HL-60 (cell line): ENCODE measurements at regions not wholly inside any gene's neighbourhood (a gene's known extent, or its start where the extent isn't known, plus 50 kb on each side); places are given as distances from the start of the nearest gene placed in this dataset.

Source experiments
- DNase-seq, 2 experiments: peaks; one replicate each; pipeline ENCODE4 v3.0.0-alpha.2; 2010 to 2020; ENCODE audit warnings: low read depth in 1 of 2, low spot score in 1 of 2
- H3K27ac ChIP-seq: fragments of 250-450 bp; sonication (Bioruptor Pico); replicated peaks from 2 replicates; pipeline ENCODE4 v1.5.1; 2020; ENCODE audit warnings: mild to moderate bottlenecking, moderate library complexity
- H3K27me3 ChIP-seq: fragments of 250-450 bp; sonication (Bioruptor Pico); 2 replicates; pipeline ENCODE4 v1.5.1; 2021; ENCODE audit warnings: mild to moderate bottlenecking, moderate library complexity; ENCODE audit not compliant: insufficient read depth, poor library complexity, severe bottlenecking
- H3K4me3 ChIP-seq: replicated peaks from 2 replicates; pipeline ENCODE4 v1.5.1; 2011; ENCODE audit warnings: mild to moderate bottlenecking, control low read depth, low read length; ENCODE audit not compliant: insufficient read depth
- GABPA ChIP-seq: IDR thresholded peaks from 2 replicates; pipeline ENCODE4 v1.6.1; 2012; ENCODE audit warnings: low read depth
- POLR2AphosphoS5 ChIP-seq: IDR thresholded peaks from 2 replicates; pipeline ENCODE4 v1.6.1; 2012; ENCODE audit warnings: low read depth
- REST ChIP-seq: IDR thresholded peaks from 2 replicates; pipeline ENCODE4 v1.6.1; 2012; ENCODE audit warnings: low read depth; ENCODE audit not compliant: insufficient replicate concordance
- SPI1 ChIP-seq: IDR thresholded peaks from 2 replicates; pipeline ENCODE4 v1.6.1; 2012; ENCODE audit warnings: low read depth, mild to moderate bottlenecking, borderline replicate concordance
- TF ChIP-seq, protein P1 (sequence below): IDR thresholded peaks from one replicate; pipeline ENCODE4 v1.5.1; 2011; ENCODE audit warnings: low read length, control low read depth, inconsistent platforms; ENCODE audit not compliant: insufficient read depth

DNA sequence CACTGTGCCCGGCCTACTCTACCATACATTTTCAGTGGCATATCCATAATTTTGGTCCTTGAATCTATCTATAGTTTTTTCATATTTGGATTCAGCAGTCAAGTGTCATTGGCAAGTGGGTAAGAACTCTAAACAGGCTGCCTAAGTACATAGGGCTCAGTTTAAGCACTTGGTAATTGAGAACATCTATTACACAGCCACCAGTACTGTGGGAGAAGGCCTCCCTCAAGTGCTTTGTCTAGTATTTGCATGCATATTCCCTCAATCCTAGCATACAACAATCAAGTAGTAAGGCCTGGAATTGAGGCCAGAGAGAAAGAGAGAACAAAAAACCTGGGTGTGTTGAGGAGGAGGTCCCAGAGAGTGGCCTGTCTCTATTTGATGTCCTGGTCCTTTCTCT, 325.2 kb downstream of the USP25 start:
- DNase-seq: no peak
- TF ChIP-seq REST (no peak), POLR2AphosphoS5 (no peak), GABPA (no peak)
- Histone ChIP-seq H3K4me3 (no peak overlapping the region), H3K27ac (no peak overlapping the region), H3K27me3 (no peaks in the 10 kb centered on the region)

DNA sequence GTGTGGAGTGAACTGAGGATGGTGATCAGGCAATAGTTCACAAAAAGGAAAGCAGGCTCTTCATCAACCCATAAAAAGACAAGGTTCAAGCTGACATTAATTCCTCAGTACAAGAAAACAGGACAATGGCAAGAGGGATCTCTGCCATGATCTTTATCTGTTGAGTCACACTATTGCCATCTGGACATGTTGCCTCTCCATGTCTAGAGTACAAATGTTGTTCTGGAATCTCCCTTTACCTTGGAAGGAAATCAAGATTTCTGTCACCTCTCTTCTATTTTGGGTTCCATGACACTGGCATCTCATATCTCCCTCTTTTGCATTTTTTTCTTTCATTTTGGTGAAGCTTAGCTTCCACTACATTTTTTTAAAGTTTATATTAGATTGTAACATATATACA, 329.1 kb downstream of the USP25 start:
- Histone ChIP-seq H3K27ac (no peak overlapping the region), H3K4me3 (no peak overlapping the region), H3K27me3 (no peaks in the 10 kb centered on the region)
- TF ChIP-seq REST (no peak), GABPA (no peak), POLR2AphosphoS5 (no peak), SPI1 (no peak)
- TF ChIP-seq, protein P1, sequence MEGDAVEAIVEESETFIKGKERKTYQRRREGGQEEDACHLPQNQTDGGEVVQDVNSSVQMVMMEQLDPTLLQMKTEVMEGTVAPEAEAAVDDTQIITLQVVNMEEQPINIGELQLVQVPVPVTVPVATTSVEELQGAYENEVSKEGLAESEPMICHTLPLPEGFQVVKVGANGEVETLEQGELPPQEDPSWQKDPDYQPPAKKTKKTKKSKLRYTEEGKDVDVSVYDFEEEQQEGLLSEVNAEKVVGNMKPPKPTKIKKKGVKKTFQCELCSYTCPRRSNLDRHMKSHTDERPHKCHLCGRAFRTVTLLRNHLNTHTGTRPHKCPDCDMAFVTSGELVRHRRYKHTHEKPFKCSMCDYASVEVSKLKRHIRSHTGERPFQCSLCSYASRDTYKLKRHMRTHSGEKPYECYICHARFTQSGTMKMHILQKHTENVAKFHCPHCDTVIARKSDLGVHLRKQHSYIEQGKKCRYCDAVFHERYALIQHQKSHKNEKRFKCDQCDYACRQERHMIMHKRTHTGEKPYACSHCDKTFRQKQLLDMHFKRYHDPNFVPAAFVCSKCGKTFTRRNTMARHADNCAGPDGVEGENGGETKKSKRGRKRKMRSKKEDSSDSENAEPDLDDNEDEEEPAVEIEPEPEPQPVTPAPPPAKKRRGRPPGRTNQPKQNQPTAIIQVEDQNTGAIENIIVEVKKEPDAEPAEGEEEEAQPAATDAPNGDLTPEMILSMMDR: no peak
- no peak for DNase-seq

DNA sequence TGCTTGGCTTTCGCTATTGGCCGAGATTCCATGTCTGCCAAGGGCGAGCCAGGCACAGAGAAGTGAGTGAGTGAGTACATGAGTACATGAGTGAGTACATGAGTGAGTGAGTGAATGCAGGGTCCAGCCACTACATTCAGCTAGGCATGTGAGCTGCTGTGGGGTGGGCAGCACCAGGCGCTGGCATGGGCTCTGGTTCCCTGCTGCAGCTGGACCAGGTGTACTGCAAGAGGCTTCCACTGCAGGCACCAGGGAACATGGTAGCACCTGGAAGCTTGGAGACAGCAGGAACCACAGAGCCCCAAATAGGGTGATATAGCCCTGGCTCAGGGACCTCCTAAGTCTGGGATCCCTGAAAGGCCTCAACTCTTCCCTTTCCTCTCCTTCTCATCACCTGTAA, 330.2 kb downstream of the USP25 start:
- no peak for DNase-seq
- no peak overlapping the region for H3K4me3 ChIP-seq
- H3K27ac ChIP-seq: no peak overlapping the region
- no peak for TF ChIP-seq GABPA
- TF ChIP-seq SPI1: no peak
- TF ChIP-seq POLR2AphosphoS5: no peak
- TF ChIP-seq, protein P1: no peak
- no peak for TF ChIP-seq REST
- no peaks in the 10 kb centered on the region for H3K27me3 ChIP-seq

- Histone ChIP-seq H3K27ac (no peak overlapping the region), H3K4me3 (no peak overlapping the region), H3K27me3 (no peaks in the 10 kb centered on the region)
- no peak for DNase-seq
- no peak for TF ChIP-seq SPI1
- TF ChIP-seq POLR2AphosphoS5: no peak
- TF ChIP-seq, protein P1: no peak
- TF ChIP-seq GABPA: no peak
- no peak for TF ChIP-seq REST
Observed at GRCh38 chr21:16061194-16061593, 331.4 kb downstream of the USP25 start.
